Uterus (tissue), 3 donors: ENCODE measurements at regions not wholly inside any gene's neighbourhood (a gene's known extent, or its start where the extent isn't known, plus 50 kb on each side); places are given as distances from the start of the nearest gene placed in this dataset.
"Not testable (repeated sequence)": the region's sequence is repeated elsewhere in the genome, so short reads cannot be mapped to it uniquely, and the experiment has no call there.

Source experiments
- DNase-seq, 2 donors: peaks; one replicate each; pipeline ENCODE4 v3.0.0-alpha.2; 2019 to 2020
- H3K27ac ChIP-seq, 2 donors: fragments of 200-600 bp; sonication (generic); 1 replicate in 1 of 2; 2 replicates in 1 of 2; pipeline ENCODE4 v1.5.1; 2016 to 2018
- H3K27me3 ChIP-seq, 2 donors: fragments of 200-600 bp; sonication (generic); one replicate each; pipeline ENCODE4 v1.5.1; 2018 to 2019; ENCODE audit warnings: control low read depth in 1 of 2
- H3K36me3 ChIP-seq, 2 donors: fragments of 200-600 bp; sonication (generic); one replicate each; pipeline ENCODE4 v1.5.1; 2019; ENCODE audit warnings: control low read depth in 1 of 2
- H3K4me1 ChIP-seq, 2 donors: fragments of 200-600 bp; sonication (generic); one replicate each; pipeline ENCODE4 v1.5.1; 2018 to 2019; ENCODE audit warnings: control low read depth in 1 of 2
- H3K4me3 ChIP-seq, 2 donors: fragments of 200-600 bp; sonication (generic); 1 replicate in 1 of 2; 2 replicates in 1 of 2; pipeline ENCODE4 v1.5.1; 2018 to 2019; ENCODE audit warnings: mild to moderate bottlenecking in 1 of 2
- H3K9me3 ChIP-seq, 2 donors: fragments of 200-600 bp; sonication (generic); one replicate each; pipeline ENCODE4 v1.5.1; 2019; ENCODE audit warnings: control low read depth in 1 of 2
- POLR2A ChIP-seq, 2 donors: fragments of 450-650 bp; IDR thresholded peaks; one replicate each; pipeline ENCODE4 v1.6.1; 2016; ENCODE audit warnings: antibody characterized with exemption in 2 of 2, mild to moderate bottlenecking in 1 of 2, moderate library complexity in 1 of 2
- intact Hi-C: fragments of 100-400 bp; cut with DNase I; formaldehyde crosslinking; loops from one replicate; pipeline ENCODE4 v1.15.1; 2023; ENCODE audit warnings: low total_unique reads
- TF ChIP-seq, protein P1 (sequence below), 4 experiments: fragments of 200-600 bp in 2 of 4; fragments of 450-650 bp in 2 of 4; sonication (generic) in 2 of 4; IDR thresholded peaks; one replicate each; pipeline ENCODE4 v1.5.1; 2016 to 2019; ENCODE audit warnings: antibody characterized with exemption in 4 of 4, mild to moderate bottlenecking in 2 of 4, moderate library complexity in 1 of 4
- donor health status: DM: yes; HTN: yes; CAD: no.

DNA sequence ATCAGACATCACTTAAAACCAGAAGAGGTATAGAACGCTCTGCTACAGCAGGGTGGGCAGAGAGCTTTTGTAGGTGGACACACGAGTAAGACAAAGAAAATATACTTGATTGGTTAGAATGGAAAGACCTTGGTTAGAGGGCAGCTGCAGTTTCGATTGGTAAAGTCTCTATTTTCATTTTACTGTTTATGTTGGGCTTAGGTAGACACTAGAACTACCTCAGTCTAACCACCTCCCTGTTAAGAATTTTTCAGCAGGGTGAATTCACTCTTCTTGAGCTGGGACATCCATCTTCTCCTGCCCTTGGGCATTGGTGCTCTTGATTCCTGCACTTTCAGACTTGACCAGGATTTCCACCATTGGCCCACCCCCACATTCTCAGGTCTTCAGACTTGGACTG lies 116.3 kb downstream of the BASP1 start:
- TF ChIP-seq, protein P1, sequence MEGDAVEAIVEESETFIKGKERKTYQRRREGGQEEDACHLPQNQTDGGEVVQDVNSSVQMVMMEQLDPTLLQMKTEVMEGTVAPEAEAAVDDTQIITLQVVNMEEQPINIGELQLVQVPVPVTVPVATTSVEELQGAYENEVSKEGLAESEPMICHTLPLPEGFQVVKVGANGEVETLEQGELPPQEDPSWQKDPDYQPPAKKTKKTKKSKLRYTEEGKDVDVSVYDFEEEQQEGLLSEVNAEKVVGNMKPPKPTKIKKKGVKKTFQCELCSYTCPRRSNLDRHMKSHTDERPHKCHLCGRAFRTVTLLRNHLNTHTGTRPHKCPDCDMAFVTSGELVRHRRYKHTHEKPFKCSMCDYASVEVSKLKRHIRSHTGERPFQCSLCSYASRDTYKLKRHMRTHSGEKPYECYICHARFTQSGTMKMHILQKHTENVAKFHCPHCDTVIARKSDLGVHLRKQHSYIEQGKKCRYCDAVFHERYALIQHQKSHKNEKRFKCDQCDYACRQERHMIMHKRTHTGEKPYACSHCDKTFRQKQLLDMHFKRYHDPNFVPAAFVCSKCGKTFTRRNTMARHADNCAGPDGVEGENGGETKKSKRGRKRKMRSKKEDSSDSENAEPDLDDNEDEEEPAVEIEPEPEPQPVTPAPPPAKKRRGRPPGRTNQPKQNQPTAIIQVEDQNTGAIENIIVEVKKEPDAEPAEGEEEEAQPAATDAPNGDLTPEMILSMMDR (IDR thresholded peaks at IDR 0.05): no peak
- TF ChIP-seq POLR2A (IDR thresholded peaks at IDR 0.05): no peak
- intact Hi-C loops: no loop called here
- no peaks in the 10 kb centered on the region for H3K4me1 ChIP-seq

DNA sequence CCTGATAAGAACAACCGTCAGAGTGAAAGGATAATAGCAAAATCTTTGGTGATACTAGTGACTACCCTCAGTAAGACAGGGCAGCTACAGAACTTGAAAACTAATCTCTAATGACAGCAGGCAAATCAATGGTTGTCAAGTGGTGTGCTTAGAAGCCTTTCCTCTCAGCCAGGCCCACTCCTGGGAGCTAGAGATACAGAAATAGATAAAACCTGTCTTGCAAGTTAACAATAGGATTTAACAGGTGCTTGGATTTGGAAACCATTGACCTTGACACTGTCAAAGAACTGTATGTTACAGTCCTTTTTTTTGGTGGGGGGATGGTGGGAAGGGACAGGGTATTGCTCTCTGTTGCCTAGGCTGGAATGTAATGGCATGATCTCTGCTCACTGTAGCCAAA lies 118.6 kb downstream of the BASP1 start:
- no peaks in the 10 kb centered on the region for H3K27me3 ChIP-seq
- no peak overlapping the region for H3K27ac ChIP-seq
- H3K4me3 ChIP-seq: no peak overlapping the region
- H3K36me3 ChIP-seq: no peaks in the 10 kb centered on the region
- TF ChIP-seq POLR2A (IDR thresholded peaks at IDR 0.05): no peak
- TF ChIP-seq, protein P1 (IDR thresholded peaks at IDR 0.05): no peak
- intact Hi-C loops: no loop called here
- no peaks in the 10 kb centered on the region for H3K9me3 ChIP-seq
- DNase-seq: no peak
- no peaks in the 10 kb centered on the region for H3K4me1 ChIP-seq

More for the DNA sequence above, 116.3 kb downstream of the BASP1 start:
- no peak for DNase-seq
- Histone ChIP-seq H3K9me3 (no peaks in the 10 kb centered on the region), H3K27ac (no peak overlapping the region), H3K27me3 (no peaks in the 10 kb centered on the region), H3K4me3 (no peak overlapping the region), H3K36me3 (no peaks in the 10 kb centered on the region)

DNA sequence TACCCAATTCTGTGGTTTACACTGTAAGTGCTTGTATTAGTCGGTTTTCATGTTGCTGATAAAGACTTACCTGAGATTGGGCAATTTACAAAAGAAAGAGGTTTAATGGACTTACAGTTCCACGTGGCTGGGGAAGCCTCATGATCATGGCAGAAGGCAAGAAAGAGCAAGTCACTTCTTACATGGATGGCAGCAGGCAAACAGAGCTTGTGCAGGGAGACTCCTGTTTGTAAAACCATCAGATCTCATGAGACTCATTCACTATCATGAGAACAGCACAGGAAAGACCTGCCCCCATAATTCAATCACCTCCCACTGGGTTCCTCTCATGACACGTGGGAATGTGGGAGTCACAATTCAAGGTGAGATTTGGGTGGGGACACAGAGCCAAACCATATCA lies 119.3 kb downstream of the BASP1 start:
- H3K4me3 ChIP-seq, H3K36me3 ChIP-seq, H3K9me3 ChIP-seq, H3K27me3 ChIP-seq, H3K27ac ChIP-seq, H3K4me1 ChIP-seq, DNase-seq, intact Hi-C loops: not testable (repeated sequence)

DNA sequence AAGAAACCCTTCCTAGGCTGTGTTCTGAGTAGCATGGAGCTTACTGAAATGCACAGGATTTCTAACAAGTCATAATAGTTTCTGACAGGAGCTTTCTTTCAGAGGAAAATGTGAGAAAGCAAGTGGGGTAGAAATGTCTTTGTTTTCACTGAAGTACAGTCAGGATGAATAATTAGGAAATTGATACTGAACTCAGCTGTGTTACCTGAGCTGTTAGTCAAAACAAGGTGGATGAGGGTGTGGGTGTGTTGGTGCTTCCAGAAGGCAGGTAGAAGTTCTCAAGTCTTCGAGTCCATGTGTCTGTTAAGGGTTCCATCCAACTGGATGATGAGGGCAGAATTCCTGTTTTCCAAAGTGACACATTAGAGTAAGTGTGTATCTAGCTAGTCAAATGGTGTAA lies 122.4 kb downstream of the BASP1 start:
- Histone ChIP-seq H3K27me3 (no peaks in the 10 kb centered on the region), H3K4me3 (no peak overlapping the region), H3K27ac (no peak overlapping the region), H3K36me3 (no peaks in the 10 kb centered on the region), H3K9me3 (no peaks in the 10 kb centered on the region), H3K4me1 (no peaks in the 10 kb centered on the region)
- TF ChIP-seq POLR2A (IDR thresholded peaks at IDR 0.05): no peak
- TF ChIP-seq, protein P1 (IDR thresholded peaks at IDR 0.05): no peak
- intact Hi-C loops: no loop called here
- no peak for DNase-seq

DNA sequence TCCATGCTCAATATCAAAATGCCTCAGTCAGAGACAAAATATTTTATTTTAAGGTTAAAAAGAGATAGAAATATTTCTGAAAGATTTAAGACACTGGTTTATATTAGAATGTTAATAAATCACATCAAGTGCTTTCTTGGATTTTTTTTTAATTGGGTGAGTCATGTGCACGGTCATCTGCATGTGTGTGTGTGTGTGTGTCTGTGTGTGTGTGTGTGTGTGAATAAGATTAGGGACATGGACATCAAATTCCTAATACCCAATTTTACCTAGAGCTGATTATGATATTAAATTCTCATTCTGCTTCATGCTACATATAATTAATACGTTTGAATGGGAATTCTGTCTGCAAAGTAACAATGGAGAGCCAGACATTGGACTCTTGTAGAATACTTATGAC lies 122.9 kb downstream of the BASP1 start:
- intact Hi-C loops: no loop called here
- TF ChIP-seq POLR2A (IDR thresholded peaks at IDR 0.05): no peak
- TF ChIP-seq, protein P1 (IDR thresholded peaks at IDR 0.05): no peak
- no peaks in the 10 kb centered on the region for H3K9me3 ChIP-seq
- no peaks in the 10 kb centered on the region for H3K27me3 ChIP-seq
- DNase-seq: peak in 1 of 2 donors; percentile 26
- no peak overlapping the region for H3K27ac ChIP-seq
- no peak overlapping the region for H3K4me3 ChIP-seq
- H3K4me1 ChIP-seq: no peaks in the 10 kb centered on the region
- no peaks in the 10 kb centered on the region for H3K36me3 ChIP-seq

DNA sequence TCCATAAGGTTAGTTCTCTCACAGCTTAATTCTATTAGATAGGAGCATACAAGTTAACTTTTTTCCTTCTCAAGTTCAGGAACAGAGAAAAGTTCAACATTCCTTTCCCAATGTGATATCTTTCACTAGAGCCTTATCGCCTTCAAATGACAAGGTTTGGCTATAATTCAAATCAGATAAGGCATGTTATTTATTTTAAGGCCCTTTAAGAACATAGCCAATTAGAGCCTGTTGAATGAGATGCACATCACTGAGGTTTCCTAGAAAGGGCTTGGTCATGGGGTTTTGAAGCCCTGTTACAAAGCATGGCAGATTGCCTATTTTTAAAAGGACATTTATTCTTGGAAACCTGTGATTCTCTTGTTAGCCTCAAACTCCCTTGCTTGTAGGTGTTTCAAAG lies 123.4 kb downstream of the BASP1 start:
- intact Hi-C loops: no loop called here
- Histone ChIP-seq H3K4me3 (no peak overlapping the region), H3K4me1 (no peaks in the 10 kb centered on the region), H3K27me3 (no peaks in the 10 kb centered on the region), H3K27ac (no peak overlapping the region), H3K36me3 (no peaks in the 10 kb centered on the region), H3K9me3 (no peaks in the 10 kb centered on the region)
- no peak for DNase-seq
- TF ChIP-seq POLR2A (IDR thresholded peaks at IDR 0.05): no peak
- TF ChIP-seq, protein P1 (IDR thresholded peaks at IDR 0.05): no peak
